ENCODE measurements at regions not wholly inside any gene's neighbourhood (a gene's known extent, or its start where the extent isn't known, plus 50 kb on each side); places are given as distances from the start of the nearest gene placed in this dataset.

GRCh38 chr7:149664666-149665065 lies 108.7 kb downstream of the ZNF467 start:
- no peak for DNase-seq
- CTCF ChIA-PET, result interaction anchor here (0.5 to 3.2 kb wide), 3 partner anchors 21 to 163 kb away, joined by 3 to 40 read pairs (median 4); no protein-coding TSS in a partner anchor
- Histone ChIP-seq H3K4me1 (ENCODE audit: control insufficient read depth in 1 of 2, insufficient read depth in 2 of 2, low read depth in 1 of 2, low read length in 1 of 2) (no peaks in the 10 kb centered on the region; a peak in 2 of 4 replicates), H3F3A (replicated peaks; ENCODE audit: insufficient read depth) (no peaks in the 10 kb centered on the region), H4K20me1 (ENCODE audit: insufficient read depth) (no peaks in the 10 kb centered on the region), H3K4me3 (ENCODE audit: low read depth in 2 of 2, low read length in 1 of 2) (no peak overlapping the region), H3K36me3 (replicated peaks in 1 of 2; ENCODE audit: control insufficient read depth in 1 of 2, insufficient read depth in 2 of 2, low read length in 1 of 2) (no peaks in the 10 kb centered on the region), H2AFZ (ENCODE audit: low read depth) (no peak overlapping the region), H3K9me3 (no peaks in the 10 kb centered on the region), H3K27me3 (ENCODE audit: insufficient read depth) (no peaks in the 10 kb centered on the region), H3K4me2 (no peak overlapping the region), H3K9me2 (no peaks in the 10 kb centered on the region), H3K9ac (no peak overlapping the region), H3K27ac (ENCODE audit: low read depth in 2 of 2, low read length in 1 of 2) (no peak overlapping the region), H3K79me2 (ENCODE audit: insufficient read depth) (no peaks in the 10 kb centered on the region)
- POLR2A ChIA-PET, result no interaction called here
- no peak for TF ChIP-seq YY1 (IDR thresholded peaks at IDR 0.05; ENCODE audit: low read depth)
- no peak for TF ChIP-seq FOXM1 (IDR thresholded peaks at IDR 0.05; ENCODE audit: low read depth)
- TF ChIP-seq, protein P1, sequence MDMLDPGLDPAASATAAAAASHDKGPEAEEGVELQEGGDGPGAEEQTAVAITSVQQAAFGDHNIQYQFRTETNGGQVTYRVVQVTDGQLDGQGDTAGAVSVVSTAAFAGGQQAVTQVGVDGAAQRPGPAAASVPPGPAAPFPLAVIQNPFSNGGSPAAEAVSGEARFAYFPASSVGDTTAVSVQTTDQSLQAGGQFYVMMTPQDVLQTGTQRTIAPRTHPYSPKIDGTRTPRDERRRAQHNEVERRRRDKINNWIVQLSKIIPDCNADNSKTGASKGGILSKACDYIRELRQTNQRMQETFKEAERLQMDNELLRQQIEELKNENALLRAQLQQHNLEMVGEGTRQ (IDR thresholded peaks at IDR 0.05; ENCODE audit: borderline replicate concordance, low read depth, low read length), result no peak
- TF ChIP-seq GABPA (IDR thresholded peaks at IDR 0.05; ENCODE audit: low read depth), result no peak
- no peak for TF ChIP-seq POLR2AphosphoS5 (IDR thresholded peaks at IDR 0.05; ENCODE audit: low read depth, low read length)
- no peak for TF ChIP-seq RCOR1 (IDR thresholded peaks at IDR 0.05; ENCODE audit: low read length)
- 0% methylated on average over 1 of the region's 1 CpG for WGBS (ENCODE audit: low lambda C conversion rate)

GRCh38 chr7:149664176-149664575 lies 109.2 kb downstream of the ZNF467 start:
- Histone ChIP-seq H3K4me3 (ENCODE audit: low read depth in 2 of 2, low read length in 1 of 2) (no peak overlapping the region), H3K4me2 (no peak overlapping the region), H3K9ac (no peak overlapping the region), H3F3A (replicated peaks; ENCODE audit: insufficient read depth) (no peaks in the 10 kb centered on the region), H3K9me2 (no peaks in the 10 kb centered on the region), H3K9me3 (no peaks in the 10 kb centered on the region), H3K4me1 (ENCODE audit: control insufficient read depth in 1 of 2, insufficient read depth in 2 of 2, low read depth in 1 of 2, low read length in 1 of 2) (no peaks in the 10 kb centered on the region; a peak in 1 of 4 replicates), H3K27ac (ENCODE audit: low read depth in 2 of 2, low read length in 1 of 2) (no peak overlapping the region), H3K27me3 (ENCODE audit: insufficient read depth) (no peaks in the 10 kb centered on the region), H3K79me2 (ENCODE audit: insufficient read depth) (no peaks in the 10 kb centered on the region), H3K36me3 (replicated peaks in 1 of 2; ENCODE audit: control insufficient read depth in 1 of 2, insufficient read depth in 2 of 2, low read length in 1 of 2) (no peaks in the 10 kb centered on the region), H2AFZ (ENCODE audit: low read depth) (no peak overlapping the region), H4K20me1 (ENCODE audit: insufficient read depth) (no peaks in the 10 kb centered on the region)
- no peak for DNase-seq
- POLR2A ChIA-PET, result no interaction called here
- WGBS (ENCODE audit: low lambda C conversion rate), result 15% methylated on average over 5 of the region's 5 CpGs
- CTCF ChIA-PET, result interaction anchor here (2.0 to 3.2 kb wide), 5 partner anchors 12 to 126 kb away, joined by 5 to 40 read pairs (median 10); no protein-coding TSS in a partner anchor
- TF ChIP-seq RCOR1 (IDR thresholded peaks at IDR 0.05; ENCODE audit: low read length), result no peak
- no peak for TF ChIP-seq TEAD4 (IDR thresholded peaks at IDR 0.05; ENCODE audit: borderline replicate concordance, insufficient read depth)
- no peak for TF ChIP-seq ELF1 (IDR thresholded peaks at IDR 0.05)
- no peak for TF ChIP-seq JUND (IDR thresholded peaks at IDR 0.05)
- no peak for TF ChIP-seq CHD2 (IDR thresholded peaks at IDR 0.05; ENCODE audit: low read length, partially characterized antibody)
- TF ChIP-seq FOXM1 (IDR thresholded peaks at IDR 0.05; ENCODE audit: low read depth), result no peak
- no peak for TF ChIP-seq NRF1 (IDR thresholded peaks at IDR 0.05; ENCODE audit: low read depth, low read length)
- TF ChIP-seq NFIC (IDR thresholded peaks at IDR 0.05; ENCODE audit: borderline replicate concordance), result no peak
- TF ChIP-seq GATA2 (CRISPR knock-in tag; IDR thresholded peaks at IDR 0.05), result no peak
- TF ChIP-seq, protein P2, sequence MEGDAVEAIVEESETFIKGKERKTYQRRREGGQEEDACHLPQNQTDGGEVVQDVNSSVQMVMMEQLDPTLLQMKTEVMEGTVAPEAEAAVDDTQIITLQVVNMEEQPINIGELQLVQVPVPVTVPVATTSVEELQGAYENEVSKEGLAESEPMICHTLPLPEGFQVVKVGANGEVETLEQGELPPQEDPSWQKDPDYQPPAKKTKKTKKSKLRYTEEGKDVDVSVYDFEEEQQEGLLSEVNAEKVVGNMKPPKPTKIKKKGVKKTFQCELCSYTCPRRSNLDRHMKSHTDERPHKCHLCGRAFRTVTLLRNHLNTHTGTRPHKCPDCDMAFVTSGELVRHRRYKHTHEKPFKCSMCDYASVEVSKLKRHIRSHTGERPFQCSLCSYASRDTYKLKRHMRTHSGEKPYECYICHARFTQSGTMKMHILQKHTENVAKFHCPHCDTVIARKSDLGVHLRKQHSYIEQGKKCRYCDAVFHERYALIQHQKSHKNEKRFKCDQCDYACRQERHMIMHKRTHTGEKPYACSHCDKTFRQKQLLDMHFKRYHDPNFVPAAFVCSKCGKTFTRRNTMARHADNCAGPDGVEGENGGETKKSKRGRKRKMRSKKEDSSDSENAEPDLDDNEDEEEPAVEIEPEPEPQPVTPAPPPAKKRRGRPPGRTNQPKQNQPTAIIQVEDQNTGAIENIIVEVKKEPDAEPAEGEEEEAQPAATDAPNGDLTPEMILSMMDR (IDR thresholded peaks at IDR 0.05), result no peak
- TF ChIP-seq MXI1 (IDR thresholded peaks at IDR 0.05; ENCODE audit: low read depth, low read length), result no peak
- TF ChIP-seq SMC3 (IDR thresholded peaks at IDR 0.05; ENCODE audit: low read depth, low read length), result no peak
- no peak for TF ChIP-seq SIN3A (IDR thresholded peaks at IDR 0.05; ENCODE audit: borderline replicate concordance, low read depth, low read length)
